Right atrium auricular region (tissue), 2 donors: ENCODE measurements at regions not wholly inside any gene's neighbourhood (a gene's known extent, or its start where the extent isn't known, plus 50 kb on each side); places are given as distances from the start of the nearest gene placed in this dataset.

Source experiments
- DNase-seq: peaks from one replicate; pipeline ENCODE4 v3.0.0-alpha.2; 2019; ENCODE audit warnings: low spot score
- H3K27ac ChIP-seq, 2 donors: fragments of 200-600 bp; sonication (generic); 1 replicate in 1 of 2; 2 replicates in 1 of 2; pipeline ENCODE4 v1.5.1; 2016 to 2019
- H3K27me3 ChIP-seq, 2 donors: fragments of 200-600 bp; sonication (generic); one replicate each; pipeline versions ENCODE4 v1.5.1 to v1.6.0; 2017 to 2019
- H3K36me3 ChIP-seq: fragments of 200-600 bp; sonication (generic); one replicate; pipeline ENCODE4 v1.5.1; 2016
- H3K4me1 ChIP-seq, 2 donors: fragments of 200-600 bp; sonication (generic); one replicate each; pipeline versions ENCODE4 v1.5.1 to v1.6.0; 2017 to 2019
- H3K4me3 ChIP-seq, 2 donors: fragments of 200-600 bp; sonication (generic); 1 replicate in 1 of 2; 2 replicates in 1 of 2; pipeline ENCODE4 v1.5.1; 2017 to 2019; ENCODE audit warnings: mild to moderate bottlenecking in 1 of 2, moderate library complexity in 1 of 2
- H3K9me3 ChIP-seq, 2 donors: fragments of 200-600 bp; sonication (generic); one replicate each; pipeline ENCODE4 v1.5.1; 2019
- CTCF ChIP-seq, 2 donors: fragments of 200-600 bp; sonication (generic); IDR thresholded peaks; one replicate each; pipeline ENCODE4 v1.5.1; 2019; ENCODE audit warnings: antibody characterized with exemption in 2 of 2

GRCh38 chr2:120964819-120965218 is 229.2 kb downstream of the GLI2 start:
- no peak for DNase-seq
- Histone ChIP-seq H3K9me3 (no peaks in the 10 kb centered on the region), H3K27me3 (no peaks in the 10 kb centered on the region), H3K36me3 (no peaks in the 10 kb centered on the region), H3K4me1 (no peaks in the 10 kb centered on the region), H3K27ac (no peak overlapping the region), H3K4me3 (no peak overlapping the region)
- TF ChIP-seq CTCF (IDR thresholded peaks at IDR 0.05): no peak

GRCh38 chr2:120966510-120967254 is 231.0 kb downstream of the GLI2 start:
- DNase-seq: no peak
- Histone ChIP-seq H3K4me1 (no peaks in the 10 kb centered on the region), H3K36me3 (no peaks in the 10 kb centered on the region), H3K27ac (no peak overlapping the region), H3K9me3 (no peaks in the 10 kb centered on the region), H3K27me3 (no peaks in the 10 kb centered on the region), H3K4me3 (no peak overlapping the region)
- TF ChIP-seq CTCF (IDR thresholded peaks at IDR 0.05): no peak

- no peak overlapping the region for H3K27ac ChIP-seq
- no peak overlapping the region for H3K4me3 ChIP-seq
- DNase-seq: no peak
- H3K9me3 ChIP-seq: no peaks in the 10 kb centered on the region
- no peaks in the 10 kb centered on the region for H3K27me3 ChIP-seq
- no peaks in the 10 kb centered on the region for H3K36me3 ChIP-seq
- TF ChIP-seq CTCF (IDR thresholded peaks at IDR 0.05): no peak
- H3K4me1 ChIP-seq: no peaks in the 10 kb centered on the region
These were observed 232.8 kb downstream of the GLI2 start for GRCh38 chr2:120968307-120969015.

- Histone ChIP-seq H3K9me3 (no peaks in the 10 kb centered on the region), H3K27ac (no peak overlapping the region), H3K4me1 (no peaks in the 10 kb centered on the region), H3K36me3 (no peaks in the 10 kb centered on the region), H3K4me3 (no peak overlapping the region), H3K27me3 (no peaks in the 10 kb centered on the region)
- DNase-seq: no peak
- TF ChIP-seq CTCF (IDR thresholded peaks at IDR 0.05): no peak
These were observed 234.1 kb downstream of the GLI2 start for GRCh38 chr2:120969613-120970355.

GRCh38 chr2:120971866-120972265 is 236.2 kb downstream of the GLI2 start:
- no peak for TF ChIP-seq CTCF (IDR thresholded peaks at IDR 0.05)
- no peaks in the 10 kb centered on the region for H3K27me3 ChIP-seq
- H3K4me3 ChIP-seq: no peak overlapping the region
- no peaks in the 10 kb centered on the region for H3K4me1 ChIP-seq
- H3K27ac ChIP-seq: no peak overlapping the region
- no peaks in the 10 kb centered on the region for H3K36me3 ChIP-seq
- no peaks in the 10 kb centered on the region for H3K9me3 ChIP-seq
- no peak for DNase-seq
